Type B pancreatic cell (in vitro differentiated cells): ENCODE measurements at regions not wholly inside any gene's neighbourhood (a gene's known extent, or its start where the extent isn't known, plus 50 kb on each side); places are given as distances from the start of the nearest gene placed in this dataset.

Source experiments
- DNase-seq: peaks from one replicate; pipeline ENCODE4 v3.0.0; 2021; ENCODE audit warnings: mixed read lengths; ENCODE audit not compliant: unreplicated experiment; ENCODE audit errors: extremely low spot score
- H3K27ac Mint-ChIP-seq: 2 replicates; pipeline ENCODE4 v1.8.0; 2021; ENCODE audit warnings: mild to moderate bottlenecking, mixed read lengths
- H3K27me3 Mint-ChIP-seq: 2 replicates; pipeline ENCODE4 v1.8.0; 2021; ENCODE audit warnings: mixed read lengths
- H3K36me3 Mint-ChIP-seq: 2 replicates; pipeline ENCODE4 v1.8.0; 2021; ENCODE audit warnings: mixed read lengths
- H3K4me1 Mint-ChIP-seq: one replicate; pipeline ENCODE4 v1.8.0; 2021; ENCODE audit warnings: mixed read lengths; ENCODE audit not compliant: unreplicated experiment
- H3K4me3 Mint-ChIP-seq: 2 replicates; pipeline ENCODE4 v1.8.0; 2021; ENCODE audit warnings: mild to moderate bottlenecking, mixed read lengths
- H3K9me3 Mint-ChIP-seq: 2 replicates; pipeline ENCODE4 v1.8.0; 2021; ENCODE audit warnings: mixed read lengths
- TF ChIP-seq, protein P1 (sequence below): fragments of 200-600 bp; sonication (generic); conservative IDR thresholded peaks from 2 replicates; pipeline ENCODE4 v1.5.0; 2021; ENCODE audit warnings: antibody characterized with exemption, mild to moderate bottlenecking

DNA sequence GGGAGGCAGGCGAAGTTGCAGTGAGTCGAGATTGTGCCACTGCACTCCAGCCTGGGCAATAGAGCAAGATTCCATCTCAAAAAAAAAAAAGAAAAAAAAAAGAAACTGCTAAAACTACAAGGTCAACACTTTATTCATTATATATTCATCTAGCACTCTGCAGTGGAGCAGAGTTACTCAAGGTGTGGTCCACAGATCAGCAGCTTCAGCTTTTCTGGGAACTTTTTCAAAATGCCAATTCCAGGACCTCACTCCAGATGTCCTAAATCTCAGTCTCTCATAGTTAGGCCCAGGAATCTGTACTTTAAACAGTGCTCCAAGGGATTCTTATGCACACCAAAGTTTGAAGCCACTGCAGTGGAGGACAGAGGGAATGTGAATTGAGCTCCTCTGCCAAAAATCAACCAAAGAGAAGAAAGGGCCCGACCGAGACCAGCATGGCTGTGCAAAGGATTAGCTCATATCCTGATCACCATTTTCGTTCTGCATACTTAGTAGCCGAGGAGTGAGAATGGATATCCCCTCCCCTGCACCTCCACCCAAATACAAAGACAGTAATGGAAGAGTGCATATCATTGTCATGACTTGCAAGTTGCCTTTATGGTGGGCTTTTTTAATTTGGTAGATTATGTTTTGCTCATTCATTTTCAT, 201.9 kb downstream of the MEX3B start:
- Mint-ChIP-seq H3K9me3 (no peaks in the 10 kb centered on the region), H3K4me3 (no peak overlapping the region), H3K27ac (no peak overlapping the region), H3K27me3 (no peaks in the 10 kb centered on the region), H3K36me3 (no peaks in the 10 kb centered on the region), H3K4me1 (no peaks in the 10 kb centered on the region)
- TF ChIP-seq, protein P1, sequence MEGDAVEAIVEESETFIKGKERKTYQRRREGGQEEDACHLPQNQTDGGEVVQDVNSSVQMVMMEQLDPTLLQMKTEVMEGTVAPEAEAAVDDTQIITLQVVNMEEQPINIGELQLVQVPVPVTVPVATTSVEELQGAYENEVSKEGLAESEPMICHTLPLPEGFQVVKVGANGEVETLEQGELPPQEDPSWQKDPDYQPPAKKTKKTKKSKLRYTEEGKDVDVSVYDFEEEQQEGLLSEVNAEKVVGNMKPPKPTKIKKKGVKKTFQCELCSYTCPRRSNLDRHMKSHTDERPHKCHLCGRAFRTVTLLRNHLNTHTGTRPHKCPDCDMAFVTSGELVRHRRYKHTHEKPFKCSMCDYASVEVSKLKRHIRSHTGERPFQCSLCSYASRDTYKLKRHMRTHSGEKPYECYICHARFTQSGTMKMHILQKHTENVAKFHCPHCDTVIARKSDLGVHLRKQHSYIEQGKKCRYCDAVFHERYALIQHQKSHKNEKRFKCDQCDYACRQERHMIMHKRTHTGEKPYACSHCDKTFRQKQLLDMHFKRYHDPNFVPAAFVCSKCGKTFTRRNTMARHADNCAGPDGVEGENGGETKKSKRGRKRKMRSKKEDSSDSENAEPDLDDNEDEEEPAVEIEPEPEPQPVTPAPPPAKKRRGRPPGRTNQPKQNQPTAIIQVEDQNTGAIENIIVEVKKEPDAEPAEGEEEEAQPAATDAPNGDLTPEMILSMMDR = no peak
- no peak for DNase-seq

DNA sequence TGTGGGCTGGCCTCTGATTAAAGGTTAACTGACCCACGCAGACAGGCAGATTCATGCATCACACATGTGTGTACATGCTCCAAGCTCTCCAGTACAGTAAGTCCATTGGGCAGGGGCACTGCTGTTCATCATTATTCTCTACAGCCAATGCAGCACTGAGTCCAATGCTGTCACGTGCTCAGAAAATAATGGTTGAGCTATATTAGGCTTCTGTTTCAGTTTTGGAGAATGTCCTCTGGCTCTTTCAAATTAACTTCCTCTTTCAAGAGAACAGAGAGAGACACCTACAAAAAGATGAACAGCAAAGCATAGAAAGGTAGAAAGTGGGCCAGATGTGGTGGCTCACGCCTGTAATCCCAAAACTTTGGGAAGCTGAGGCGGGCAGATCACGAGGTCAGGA, 202.6 kb downstream of the MEX3B start:
- no peak for DNase-seq
- H3K27ac Mint-ChIP-seq = no peak overlapping the region
- no peaks in the 10 kb centered on the region for H3K36me3 Mint-ChIP-seq
- TF ChIP-seq, protein P1 = no peak
- no peaks in the 10 kb centered on the region for H3K4me1 Mint-ChIP-seq
- no peak overlapping the region for H3K4me3 Mint-ChIP-seq
- H3K9me3 Mint-ChIP-seq = no peaks in the 10 kb centered on the region
- H3K27me3 Mint-ChIP-seq = no peaks in the 10 kb centered on the region

DNA sequence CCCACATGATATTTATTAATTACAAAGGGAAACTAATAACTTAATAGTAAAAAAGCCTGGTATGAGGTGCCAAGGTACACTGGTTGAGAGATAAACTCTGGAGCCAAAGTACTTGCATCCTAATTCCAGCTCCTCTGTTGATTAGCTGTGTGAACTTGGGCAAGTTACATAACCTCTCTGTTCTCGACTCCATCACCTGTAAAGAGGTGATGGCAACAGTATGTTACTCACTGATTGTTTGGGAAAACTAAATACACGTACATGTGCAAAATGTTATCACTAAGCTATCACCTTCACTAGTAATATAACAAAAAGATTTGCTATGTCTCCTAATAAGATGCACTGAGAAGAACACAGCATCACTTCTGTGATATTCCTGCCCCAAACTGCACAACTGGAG, 206.4 kb downstream of the MEX3B start:
- no peak overlapping the region for H3K27ac Mint-ChIP-seq
- no peaks in the 10 kb centered on the region for H3K36me3 Mint-ChIP-seq
- DNase-seq = no peak
- H3K4me1 Mint-ChIP-seq = peaks cover 5% of the 10 kb centered on the region
- no peak overlapping the region for H3K4me3 Mint-ChIP-seq
- H3K9me3 Mint-ChIP-seq = no peaks in the 10 kb centered on the region
- no peaks in the 10 kb centered on the region for H3K27me3 Mint-ChIP-seq
- TF ChIP-seq, protein P1 = no peak

DNA sequence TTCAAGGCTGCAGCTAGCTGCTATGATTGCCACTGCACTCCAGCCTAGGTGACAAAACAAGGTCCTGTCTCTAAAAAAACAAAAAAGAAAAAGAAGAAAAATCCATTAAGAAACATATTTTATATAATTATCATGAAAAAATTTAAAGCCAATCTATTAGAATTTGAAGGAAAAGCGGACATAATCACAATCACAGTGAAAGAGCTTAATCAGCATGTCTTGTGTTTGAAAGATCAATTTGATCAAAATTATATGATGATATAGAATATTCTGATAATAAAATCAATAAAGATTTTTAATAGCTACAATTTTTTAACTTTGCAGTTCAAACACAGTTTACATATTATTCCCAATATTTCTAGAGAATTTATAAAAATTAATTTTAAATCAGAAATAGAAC, 210.1 kb downstream of the MEX3B start:
- DNase-seq = no peak
- no peaks in the 10 kb centered on the region for H3K27me3 Mint-ChIP-seq
- H3K4me1 Mint-ChIP-seq = peaks cover 5% of the 10 kb centered on the region
- H3K36me3 Mint-ChIP-seq = no peaks in the 10 kb centered on the region
- H3K4me3 Mint-ChIP-seq = no peak overlapping the region
- H3K9me3 Mint-ChIP-seq = no peaks in the 10 kb centered on the region
- no peak overlapping the region for H3K27ac Mint-ChIP-seq
- TF ChIP-seq, protein P1 = no peak

DNA sequence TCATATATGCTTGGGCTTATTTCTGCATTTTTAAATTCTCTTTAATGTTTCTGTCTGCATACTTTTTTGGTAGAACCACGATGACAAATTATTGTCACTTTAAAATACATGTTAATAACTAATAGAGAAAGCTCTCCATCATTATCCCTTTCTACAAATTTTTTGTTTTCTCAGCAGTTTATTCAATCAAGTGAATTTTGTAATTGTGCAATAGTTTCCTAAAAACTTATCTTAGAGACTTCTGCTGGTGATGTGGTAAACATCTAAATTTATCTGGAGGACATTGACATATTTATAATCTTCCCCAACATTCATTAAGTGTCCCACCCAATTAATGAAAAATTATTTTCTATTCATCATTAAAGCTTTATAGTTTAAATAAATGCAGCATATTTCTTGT, 215.3 kb downstream of the MEX3B start:
- Mint-ChIP-seq H3K36me3 (no peaks in the 10 kb centered on the region), H3K27me3 (no peaks in the 10 kb centered on the region), H3K4me1 (no peaks in the 10 kb centered on the region), H3K27ac (no peak overlapping the region), H3K4me3 (no peak overlapping the region), H3K9me3 (no peaks in the 10 kb centered on the region)
- no peak for DNase-seq
- TF ChIP-seq, protein P1 = no peak

DNA sequence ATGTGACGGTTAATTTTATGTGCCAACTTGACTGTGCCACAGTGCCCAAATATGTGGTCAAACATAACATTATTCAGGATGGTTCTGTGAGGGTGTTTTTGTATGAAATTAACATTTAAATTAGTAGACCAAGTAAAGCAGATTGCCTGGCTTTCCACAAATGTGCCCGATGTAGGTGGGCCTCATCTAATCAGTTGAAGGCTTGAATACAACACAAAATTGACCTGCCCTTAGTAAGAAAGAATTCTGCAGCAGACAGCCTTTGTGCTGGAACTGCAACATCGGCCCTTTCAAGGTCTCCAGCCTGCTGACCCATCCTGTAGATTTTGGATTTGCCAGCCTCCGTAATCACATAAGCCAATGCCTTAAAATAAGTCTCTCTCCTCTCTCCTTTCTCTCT, 215.9 kb downstream of the MEX3B start:
- Mint-ChIP-seq H3K9me3 (no peaks in the 10 kb centered on the region), H3K27me3 (no peaks in the 10 kb centered on the region), H3K4me1 (no peaks in the 10 kb centered on the region), H3K27ac (no peak overlapping the region), H3K4me3 (no peak overlapping the region), H3K36me3 (no peaks in the 10 kb centered on the region)
- TF ChIP-seq, protein P1 = no peak
- no peak for DNase-seq
